H1 (cell line): ENCODE measurements at regions not wholly inside any gene's neighbourhood (a gene's known extent, or its start where the extent isn't known, plus 50 kb on each side); places are given as distances from the start of the nearest gene placed in this dataset.
A peak's percentile ranks its signal among the peaks of the same experiment; 100 is the strongest.

Experiments
- CTCF ChIA-PET: fragments of 300-600 bp; sonication (Branson Sonifier 250); formaldehyde crosslinking; loops from one replicate; lab custom pipeline; 2021; ENCODE audit not compliant: partially characterized antibody; lab: Charles Lee
- POLR2A ChIA-PET: fragments of 300-600 bp; sonication (Branson Sonifier 250); formaldehyde crosslinking; loops from one replicate; lab custom pipeline; 2021; ENCODE audit warnings: inconsistent platforms; ENCODE audit not compliant: partially characterized antibody; lab: Charles Lee
- DNase-seq, 2 experiments: peaks; one replicate each; pipeline versions ENCODE4 v3.0.0 to v3.0.0-alpha.2; 2010 to 2022; ENCODE audit warnings: low spot score in 2 of 2, low read depth in 1 of 2, mixed read lengths in 1 of 2
- FAIRE-seq: peaks from 2 replicates; lab custom pipeline; 2011; peaks lifted over from hg19 to GRCh38; lab: Jason Lieb, UNC
- H2AFZ ChIP-seq: 2 replicates; pipeline ENCODE4 v1.8.1; 2012; ENCODE audit warnings: low read length, inconsistent platforms
- H2AK5ac ChIP-seq: 2 replicates; pipeline ENCODE4 v1.6.1; 2013; ENCODE audit warnings: low read depth, low read length
- H2BK120ac ChIP-seq: replicated peaks from 2 replicates; pipeline ENCODE3; 2013; ENCODE audit warnings: low read depth, low read length, inconsistent platforms
- H2BK12ac ChIP-seq: 2 replicates; pipeline ENCODE4 v1.6.1; 2013; ENCODE audit warnings: low read depth, low read length
- H2BK15ac ChIP-seq: 2 replicates; pipeline ENCODE4 v1.6.1; 2013; ENCODE audit warnings: low read length
- H2BK20ac ChIP-seq: 2 replicates; pipeline ENCODE4 v1.6.1; 2013; ENCODE audit warnings: low read length
- H2BK5ac ChIP-seq: 2 replicates; pipeline ENCODE4 v1.6.1; 2013; ENCODE audit warnings: low read depth, low read length
- H3K14ac ChIP-seq: 2 replicates; pipeline ENCODE4 v1.6.1; 2013; ENCODE audit warnings: inconsistent platforms; ENCODE audit not compliant: insufficient read length
- H3K18ac ChIP-seq: 2 replicates; pipeline ENCODE4 v1.6.1; 2013; ENCODE audit warnings: low read length; ENCODE audit errors: extremely low read depth
- H3K23ac ChIP-seq: 2 replicates; pipeline ENCODE4 v1.6.1; 2013; ENCODE audit warnings: inconsistent platforms; ENCODE audit not compliant: insufficient read length
- H3K23me2 ChIP-seq: 2 replicates; pipeline ENCODE4 v1.6.1; 2013; ENCODE audit warnings: low read depth, low read length
- H3K27ac ChIP-seq: 2 replicates; pipeline ENCODE4 v1.6.1; 2011; ENCODE audit warnings: low read depth, low read length, inconsistent platforms
- H3K27me3 ChIP-seq, 4 experiments: replicated peaks in 1 of 4; 1 replicate in 1 of 4; 2 replicates in 3 of 4; pipeline versions ENCODE4 v1.6.1 to v1.8.1; 2011 to 2013; ENCODE audit warnings: low read length in 3 of 4, mild to moderate bottlenecking in 3 of 4, inconsistent platforms in 2 of 4, mixed read lengths in 2 of 4, moderate library complexity in 1 of 4; ENCODE audit not compliant: control insufficient read depth in 3 of 4, insufficient read depth in 3 of 4; ENCODE audit errors: extremely low read depth in 1 of 4
- H3K36me3 ChIP-seq, 4 experiments: 2 replicates each; pipeline versions ENCODE4 v1.6.1 to v1.8.1; 2011 to 2013; ENCODE audit warnings: mild to moderate bottlenecking in 4 of 4, low read length in 3 of 4, moderate library complexity in 2 of 4, control low read depth in 1 of 4, inconsistent platforms in 1 of 4; ENCODE audit not compliant: insufficient read depth in 4 of 4, control insufficient read depth in 2 of 4
- H3K4ac ChIP-seq: replicated peaks from 2 replicates; pipeline ENCODE3; 2013; ENCODE audit warnings: low read length, low read depth, mixed read lengths, inconsistent platforms; ENCODE audit not compliant: insufficient read length
- H3K4me1 ChIP-seq, 4 experiments: replicated peaks in 1 of 4; 1 replicate in 1 of 4; 2 replicates in 3 of 4; pipeline versions ENCODE4 v1.6.1 to v1.8.1; 2011 to 2013; ENCODE audit warnings: low read length in 3 of 4, inconsistent platforms in 2 of 4, mixed read lengths in 1 of 4; ENCODE audit not compliant: insufficient read depth in 4 of 4, control insufficient read depth in 3 of 4
- H3K4me2 ChIP-seq, 2 experiments: 2 replicates each; pipeline versions ENCODE4 v1.6.1 to v1.8.1; 2011 to 2013; ENCODE audit warnings: low read depth in 2 of 2, low read length in 2 of 2, control low read depth in 1 of 2, inconsistent platforms in 1 of 2, mild to moderate bottlenecking in 1 of 2; ENCODE audit not compliant: insufficient read depth in 1 of 2
- H3K4me3 ChIP-seq, 4 experiments: fragments of 200-600, 300-600 bp in 1 of 4; sonication (generic), shearing (Covaris generic), sonication (Bioruptor Twin) in 1 of 4; 2 replicates each; pipeline versions ENCODE4 v1.5.1 to v1.8.1; 2011 to 2016; ENCODE audit warnings: low read length in 4 of 4, low read depth in 3 of 4, control low read depth in 2 of 4, inconsistent platforms in 2 of 4, mild to moderate bottlenecking in 2 of 4, mixed read lengths in 1 of 4, moderate library complexity in 1 of 4; ENCODE audit not compliant: insufficient read depth in 2 of 4; ENCODE audit errors: extremely low read depth in 1 of 4
- H3K56ac ChIP-seq: replicated peaks from 2 replicates; pipeline ENCODE3; 2013; ENCODE audit warnings: low read depth, mild to moderate bottlenecking, mixed read lengths, low read length, inconsistent platforms; ENCODE audit not compliant: insufficient read length
- H3K79me1 ChIP-seq: 2 replicates; pipeline ENCODE4 v1.6.1; 2013; ENCODE audit warnings: low read depth, low read length, control low read depth
- H3K79me2 ChIP-seq, 2 experiments: 2 replicates each; pipeline versions ENCODE4 v1.6.1 to v1.8.1; 2012 to 2013; ENCODE audit warnings: low read length in 2 of 2, mild to moderate bottlenecking in 2 of 2, inconsistent platforms in 1 of 2; ENCODE audit not compliant: insufficient read depth in 2 of 2, control insufficient read depth in 1 of 2
- H3K9ac ChIP-seq, 4 experiments: replicated peaks in 1 of 4; 1 replicate in 1 of 4; 2 replicates in 3 of 4; pipeline versions ENCODE4 v1.6.1 to v1.8.1; 2011 to 2013; ENCODE audit warnings: low read depth in 3 of 4, low read length in 3 of 4, control low read depth in 2 of 4, mild to moderate bottlenecking in 2 of 4, moderate library complexity in 2 of 4, inconsistent platforms in 1 of 4; ENCODE audit errors: extremely low read depth in 1 of 4
- H3K9me3 ChIP-seq, 2 experiments: 2 replicates each; pipeline versions ENCODE4 v1.6.1 to v1.8.1; 2012 to 2013; ENCODE audit warnings: mild to moderate bottlenecking in 2 of 2, moderate library complexity in 2 of 2, control low read depth in 1 of 2, inconsistent platforms in 1 of 2, low read depth in 1 of 2, low read length in 1 of 2, mixed read lengths in 1 of 2; ENCODE audit not compliant: insufficient read depth in 2 of 2
- H4K20me1 ChIP-seq, 2 experiments: replicated peaks in 1 of 2; 2 replicates each; pipeline versions ENCODE3 to v1.8.1; 2011 to 2013; ENCODE audit warnings: inconsistent platforms in 2 of 2, low read length in 2 of 2, mild to moderate bottlenecking in 1 of 2; ENCODE audit not compliant: insufficient read depth in 2 of 2, control insufficient read depth in 1 of 2
- H4K5ac ChIP-seq: 2 replicates; pipeline ENCODE4 v1.6.1; 2013; ENCODE audit warnings: low read length, low read depth, mixed read lengths, inconsistent platforms; ENCODE audit not compliant: insufficient read length
- H4K8ac ChIP-seq: 2 replicates; pipeline ENCODE4 v1.8.0; 2013; ENCODE audit warnings: mild to moderate bottlenecking, moderate library complexity, low read length, inconsistent platforms; ENCODE audit not compliant: insufficient read depth; ENCODE audit errors: extremely low read depth
- H4K91ac ChIP-seq: replicated peaks from 2 replicates; pipeline ENCODE3; 2013; ENCODE audit warnings: low read length, mixed read lengths, inconsistent platforms; ENCODE audit not compliant: insufficient read length
- CHD1 ChIP-seq: IDR thresholded peaks from 2 replicates; pipeline ENCODE4 v1.6.1; 2012; ENCODE audit warnings: low read depth, low read length, improper control_type of control experiment
- JUND ChIP-seq: IDR thresholded peaks from 2 replicates; pipeline ENCODE4 v1.6.1; 2011; ENCODE audit warnings: mild to moderate bottlenecking, improper control_type of control experiment, low read length
- MAX ChIP-seq: IDR thresholded peaks from 2 replicates; pipeline ENCODE4 v1.6.1; 2012; ENCODE audit warnings: inconsistent platforms
- NRF1 ChIP-seq: IDR thresholded peaks from 2 replicates; pipeline ENCODE4 v1.6.1; 2011; ENCODE audit warnings: mild to moderate bottlenecking, low read depth, low read length, improper control_type of control experiment
- POU5F1 ChIP-seq: IDR thresholded peaks from 2 replicates; pipeline ENCODE4 v1.6.1; 2011; ENCODE audit warnings: low read depth, mild to moderate bottlenecking, low read length, moderate library complexity
- ZNF274 ChIP-seq: IDR thresholded peaks from 2 replicates; pipeline ENCODE4 v1.7.0; 2012; ENCODE audit warnings: low read length, borderline replicate concordance; ENCODE audit errors: extremely low read depth
- WGBS, 2 experiments: shearing (Covaris generic) in 1 of 2; methylation state at CpG; one replicate each; pipeline versions ENCODE4 v1.1.6 to v1.1.7; 2013 to 2015; ENCODE audit warnings: low lambda C conversion rate in 2 of 2, mixed read lengths in 2 of 2, inconsistent platforms in 1 of 2, low coverage in 1 of 2, missing lambda C conversion rate in 1 of 2; ENCODE audit not compliant: insufficient replicate concordance in 2 of 2, insufficient coverage in 1 of 2, insufficient read length in 1 of 2; ENCODE audit errors: extremely low coverage in 1 of 2, missing lambda C conversion rate in 1 of 2; 5-methylcytosine and 5-hydroxymethylcytosine counted together

DNA sequence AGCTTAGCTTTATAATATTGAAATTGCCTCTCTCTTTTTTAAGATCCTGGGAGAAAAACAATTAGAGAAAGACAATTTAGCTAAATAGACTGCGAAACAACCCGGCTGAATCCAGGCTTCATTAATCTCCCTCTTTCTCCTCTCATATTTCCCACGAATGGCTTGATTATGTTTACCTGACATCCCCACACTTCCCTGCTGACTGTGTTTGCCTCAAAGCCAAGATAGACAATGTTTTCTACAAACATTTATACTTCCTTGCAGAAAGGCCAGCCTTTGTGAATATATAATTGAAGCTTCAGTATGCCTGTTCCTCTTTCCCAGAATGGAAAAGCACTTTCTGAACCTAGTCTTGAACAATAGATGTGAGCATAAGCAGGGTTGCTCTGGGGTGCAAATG lies 566.8 kb downstream of the PDHA2 start:
- Histone ChIP-seq H3K4me3 (no peak overlapping the region), H4K91ac (no peak overlapping the region), H3K4me2 (no peak overlapping the region), H3K9ac (no peak overlapping the region), H2BK20ac (no peak overlapping the region), H3K79me2 (no peaks in the 10 kb centered on the region), H4K8ac (no peak overlapping the region), H4K5ac (no peak overlapping the region), H3K23ac (no peak overlapping the region), H2BK15ac (no peak overlapping the region), H3K4me1 (no peaks in the 10 kb centered on the region), H2AFZ (peak overlapping the region; percentile 47; the same call in 1 of the 2 replicates), H3K9me3 (no peaks in the 10 kb centered on the region; a peak in 1 of 4 replicates), H2AK5ac (no peak overlapping the region), H2BK5ac (no peak overlapping the region), H3K23me2 (no peaks in the 10 kb centered on the region), H3K36me3 (no peaks in the 10 kb centered on the region), H3K18ac (no peak overlapping the region), H3K14ac (no peak overlapping the region), H3K27me3 (no peaks in the 10 kb centered on the region), H3K56ac (no peak overlapping the region), H2BK120ac (no peak overlapping the region), H3K4ac (no peak overlapping the region), H2BK12ac (no peak overlapping the region), H4K20me1 (no peaks in the 10 kb centered on the region), H3K27ac (no peak overlapping the region), H3K79me1 (no peaks in the 10 kb centered on the region)
- CTCF ChIA-PET: interaction anchor here (0.6 to 0.7 kb wide), 2 partner anchors 257 to 435 kb away, joined by 3 read pairs; no protein-coding TSS in a partner anchor
- DNase-seq (no peak), FAIRE-seq (no peak)
- TF ChIP-seq POU5F1 (no peak), ZNF274 (no peak), JUND (no peak), NRF1 (no peak), MAX (no peak), CHD1 (no peak)
- WGBS, 2 experiments: 95% methylated on average over 3 of the region's 3 CpGs; no CpG with 5 or more reads in 1 of the 2 experiments
- POLR2A ChIA-PET: no interaction called here
